GM12864 (cell line): ENCODE measurements at regions not wholly inside any gene's neighbourhood (a gene's known extent, or its start where the extent isn't known, plus 50 kb on each side); places are given as distances from the start of the nearest gene placed in this dataset.

Experiments
- DNase-seq: peaks from one replicate; pipeline ENCODE4 v3.0.0-alpha.2; 2011; ENCODE audit warnings: low read depth
- H3K4me3 ChIP-seq: 2 replicates; pipeline ENCODE4 v1.5.1; 2011; ENCODE audit warnings: mild to moderate bottlenecking, low read depth, low read length, control low read depth
- TF ChIP-seq, protein P1 (sequence below): IDR thresholded peaks from 2 replicates; pipeline ENCODE4 v1.5.1; 2011; ENCODE audit warnings: low read depth, mild to moderate bottlenecking, moderate library complexity, low read length, control low read depth, inconsistent platforms; ENCODE audit errors: missing control alignments

DNA sequence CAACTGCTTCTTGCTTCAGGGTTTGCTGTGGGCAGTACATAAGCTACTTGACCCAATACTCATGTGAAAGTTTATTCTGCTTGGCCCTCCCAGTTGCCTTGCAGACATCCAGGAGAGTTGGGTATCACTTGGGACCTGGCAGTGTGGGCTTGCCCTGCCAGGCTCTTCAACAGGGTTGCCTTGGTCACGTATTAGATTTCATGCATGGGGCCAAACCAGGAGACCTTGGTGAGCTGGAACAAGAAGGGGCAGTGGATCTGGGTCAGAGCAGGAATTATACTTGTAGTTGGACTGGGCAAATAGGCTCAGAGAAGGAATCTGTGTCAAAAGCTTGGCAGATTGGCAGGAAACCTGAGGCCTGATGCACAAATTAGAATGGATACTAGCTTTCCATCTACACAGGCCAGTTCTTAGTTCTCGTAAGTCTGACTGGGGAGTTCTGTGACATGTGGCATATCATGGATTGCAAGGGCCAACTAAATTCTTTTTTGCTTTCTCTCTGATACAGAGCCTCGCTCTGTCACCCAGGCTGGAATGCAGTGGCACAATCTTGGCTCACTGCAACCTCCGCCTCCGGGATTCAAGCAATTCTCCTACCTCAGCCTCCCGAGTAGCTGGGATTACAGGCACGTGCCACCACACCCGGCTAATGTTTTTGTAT lies 192.6 kb upstream of the SERP2 start:
- no peak for DNase-seq
- no peak overlapping the region for H3K4me3 ChIP-seq
- TF ChIP-seq, protein P1, sequence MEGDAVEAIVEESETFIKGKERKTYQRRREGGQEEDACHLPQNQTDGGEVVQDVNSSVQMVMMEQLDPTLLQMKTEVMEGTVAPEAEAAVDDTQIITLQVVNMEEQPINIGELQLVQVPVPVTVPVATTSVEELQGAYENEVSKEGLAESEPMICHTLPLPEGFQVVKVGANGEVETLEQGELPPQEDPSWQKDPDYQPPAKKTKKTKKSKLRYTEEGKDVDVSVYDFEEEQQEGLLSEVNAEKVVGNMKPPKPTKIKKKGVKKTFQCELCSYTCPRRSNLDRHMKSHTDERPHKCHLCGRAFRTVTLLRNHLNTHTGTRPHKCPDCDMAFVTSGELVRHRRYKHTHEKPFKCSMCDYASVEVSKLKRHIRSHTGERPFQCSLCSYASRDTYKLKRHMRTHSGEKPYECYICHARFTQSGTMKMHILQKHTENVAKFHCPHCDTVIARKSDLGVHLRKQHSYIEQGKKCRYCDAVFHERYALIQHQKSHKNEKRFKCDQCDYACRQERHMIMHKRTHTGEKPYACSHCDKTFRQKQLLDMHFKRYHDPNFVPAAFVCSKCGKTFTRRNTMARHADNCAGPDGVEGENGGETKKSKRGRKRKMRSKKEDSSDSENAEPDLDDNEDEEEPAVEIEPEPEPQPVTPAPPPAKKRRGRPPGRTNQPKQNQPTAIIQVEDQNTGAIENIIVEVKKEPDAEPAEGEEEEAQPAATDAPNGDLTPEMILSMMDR, result no peak

- no peak for DNase-seq
- H3K4me3 ChIP-seq, result no peak overlapping the region
- TF ChIP-seq, protein P1, result no peak
Measured at GRCh38 chr13:44181931-44182330, 191.7 kb upstream of the SERP2 start.

DNA sequence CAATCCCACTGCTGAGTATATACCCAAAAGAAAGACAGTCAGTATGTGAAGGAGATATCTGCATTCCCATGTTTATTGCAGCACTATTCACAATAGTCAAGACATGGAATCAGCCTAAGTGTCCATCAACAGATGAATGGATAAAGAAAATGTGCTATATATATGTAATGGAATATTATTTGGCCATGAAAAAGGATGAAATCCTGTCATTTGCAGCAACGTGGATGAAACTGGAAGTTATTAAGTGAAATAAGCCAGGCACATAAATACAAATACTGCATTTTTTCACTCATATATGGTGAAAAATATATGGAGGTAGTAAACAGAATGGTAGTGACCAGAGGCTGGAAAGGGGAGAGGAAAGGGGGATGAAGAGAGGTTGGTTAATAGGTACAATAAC lies 188.9 kb upstream of the SERP2 start:
- TF ChIP-seq, protein P1, result no peak
- no peak overlapping the region for H3K4me3 ChIP-seq
- DNase-seq, result no peak

DNA sequence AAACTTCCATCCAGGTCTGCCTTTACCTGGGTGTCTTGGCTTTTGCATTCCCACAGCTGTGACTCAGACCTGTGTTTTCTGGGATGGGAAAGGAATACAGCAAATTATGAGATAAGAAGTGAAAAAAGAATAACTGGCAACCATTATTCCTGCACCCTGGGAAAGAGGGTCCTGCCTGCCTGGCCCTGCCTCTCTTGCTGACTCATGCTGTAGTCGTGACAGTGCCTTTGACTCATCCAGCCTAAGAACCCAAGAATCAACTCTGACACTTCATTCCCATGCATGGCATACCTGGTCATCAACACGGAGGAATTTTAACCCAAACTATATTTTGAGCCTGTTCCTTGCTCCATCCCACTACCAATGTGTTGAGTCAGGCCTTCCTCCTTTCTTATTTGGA lies 185.4 kb upstream of the SERP2 start:
- no peak for DNase-seq
- H3K4me3 ChIP-seq, result no peak overlapping the region
- TF ChIP-seq, protein P1, result no peak

DNA sequence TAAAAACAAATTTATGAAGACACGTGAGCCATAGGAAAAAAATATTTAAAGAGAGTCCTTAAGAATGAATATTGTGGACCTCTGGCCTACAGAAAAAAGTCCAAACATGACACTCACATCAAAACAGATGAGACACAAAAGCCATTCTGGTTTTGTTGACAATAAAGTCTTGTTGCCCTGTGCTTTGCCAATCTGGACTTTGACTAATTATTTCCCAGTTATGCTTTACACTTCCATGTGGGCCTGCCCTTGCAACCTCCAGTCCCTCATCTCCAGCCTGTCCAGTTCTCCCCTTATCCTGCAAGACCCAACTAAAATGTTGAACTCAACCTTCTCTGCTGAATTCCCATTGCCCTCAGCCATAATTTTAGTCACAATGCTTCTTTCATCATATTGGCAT lies 184.5 kb upstream of the SERP2 start:
- TF ChIP-seq, protein P1, result no peak
- DNase-seq, result no peak
- H3K4me3 ChIP-seq, result no peak overlapping the region

DNA sequence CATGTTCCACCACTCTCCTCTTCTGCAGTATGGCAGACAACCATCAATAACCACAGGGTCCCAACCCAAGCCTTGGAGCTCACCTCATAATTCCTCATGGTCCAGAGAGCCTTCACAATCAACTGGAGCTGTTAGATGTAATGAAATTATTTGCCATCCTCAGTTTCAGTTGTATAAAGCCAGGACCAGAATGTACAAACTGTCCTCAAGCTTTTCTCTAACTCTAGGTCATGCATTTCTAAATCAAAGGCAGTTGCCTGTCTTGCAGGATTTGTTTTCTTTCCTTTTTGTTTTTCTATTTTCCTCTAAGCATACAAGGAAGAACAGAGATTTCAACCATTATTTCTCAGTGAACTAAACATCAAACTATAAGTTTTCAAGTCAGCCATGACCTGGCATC lies 182.5 kb upstream of the SERP2 start:
- TF ChIP-seq, protein P1, result no peak
- DNase-seq, result no peak
- H3K4me3 ChIP-seq, result no peak overlapping the region

GRCh38 chr13:44191504-44192171 lies 182.0 kb upstream of the SERP2 start:
- DNase-seq, result no peak
- TF ChIP-seq, protein P1, result peak; percentile 62

More at GRCh38 chr13:44191504-44192171, 182.0 kb upstream of the SERP2 start:
- H3K4me3 ChIP-seq, result no peak overlapping the region
